HUDEP-2 (cell line): ENCODE measurements at regions not wholly inside any gene's neighbourhood (a gene's known extent, or its start where the extent isn't known, plus 50 kb on each side); places are given as distances from the start of the nearest gene placed in this dataset.
A peak's percentile ranks its signal among the peaks of the same experiment; 100 is the strongest.

Source experiments
- DNase-seq, 76 experiments: peaks; one replicate each; lab custom pipeline; 2025; ENCODE audit not compliant: unreplicated experiment in 76 of 76; lab: John Stamatoyannopoulos, UW

GRCh38 chr6:90436403-90436802 lies 139.8 kb upstream of the BACH2 start:
- no peak for DNase-seq

GRCh38 chr6:90435207-90435899 lies 138.7 kb upstream of the BACH2 start:
- no peak for DNase-seq

GRCh38 chr6:90434094-90434493 lies 137.5 kb upstream of the BACH2 start:
- no peak for DNase-seq

GRCh38 chr6:90432937-90433336 lies 136.3 kb upstream of the BACH2 start:
- DNase-seq = no peak

GRCh38 chr6:90432041-90432775 lies 135.6 kb upstream of the BACH2 start:
- DNase-seq = no peak

GRCh38 chr6:90431576-90431975 lies 134.9 kb upstream of the BACH2 start:
- no peak for DNase-seq

- DNase-seq = no peak
Observed at GRCh38 chr6:90429713-90430112, 133.1 kb upstream of the BACH2 start.

- no peak for DNase-seq
Observed at GRCh38 chr6:90428514-90428913, 131.9 kb upstream of the BACH2 start.

GRCh38 chr6:90425161-90425641 lies 128.6 kb upstream of the BACH2 start:
- DNase-seq = no peak

GRCh38 chr6:90424580-90424979 lies 127.9 kb upstream of the BACH2 start:
- DNase-seq = no peak

GRCh38 chr6:90421666-90422065 lies 125.0 kb upstream of the BACH2 start:
- no peak for DNase-seq

GRCh38 chr6:90420500-90420899 lies 123.9 kb upstream of the BACH2 start:
- no peak for DNase-seq

- DNase-seq = no peak
Observed at GRCh38 chr6:90417385-90417784, 120.7 kb upstream of the BACH2 start.

- peak in 1 of 76 experiments; percentile 13 for DNase-seq
Observed at GRCh38 chr6:90416322-90416721, 119.7 kb upstream of the BACH2 start.

GRCh38 chr6:90415178-90415577 lies 118.5 kb upstream of the BACH2 start:
- no peak for DNase-seq

- DNase-seq = no peak
Observed at GRCh38 chr6:90414352-90414751, 117.7 kb upstream of the BACH2 start.

GRCh38 chr6:90413867-90414266 lies 117.2 kb upstream of the BACH2 start:
- no peak for DNase-seq

- no peak for DNase-seq
Observed at GRCh38 chr6:90413396-90413795, 116.8 kb upstream of the BACH2 start.

- DNase-seq = no peak
Observed at GRCh38 chr6:90412538-90413369, 116.1 kb upstream of the BACH2 start.

- DNase-seq = no peak
Observed at GRCh38 chr6:90411292-90411781, 114.7 kb upstream of the BACH2 start.

GRCh38 chr6:90409700-90410099 lies 113.1 kb upstream of the BACH2 start:
- DNase-seq = no peak
